GM12875 (cell line): ENCODE measurements at regions not wholly inside any gene's neighbourhood (a gene's known extent, or its start where the extent isn't known, plus 50 kb on each side); places are given as distances from the start of the nearest gene placed in this dataset.

Experiments used
- H3K4me3 ChIP-seq: one replicate; pipeline ENCODE4 v1.5.1; 2011; ENCODE audit warnings: low read depth, low read length, control low read depth
- TF ChIP-seq, protein P1 (sequence below): IDR thresholded peaks from 2 replicates; pipeline ENCODE4 v1.5.1; 2011; ENCODE audit warnings: low read depth, mild to moderate bottlenecking, control low read depth, inconsistent platforms, low read length, moderate library complexity, borderline replicate concordance; ENCODE audit not compliant: insufficient read depth

- H3K4me3 ChIP-seq = peak overlapping the region; percentile 41
- TF ChIP-seq, protein P1, sequence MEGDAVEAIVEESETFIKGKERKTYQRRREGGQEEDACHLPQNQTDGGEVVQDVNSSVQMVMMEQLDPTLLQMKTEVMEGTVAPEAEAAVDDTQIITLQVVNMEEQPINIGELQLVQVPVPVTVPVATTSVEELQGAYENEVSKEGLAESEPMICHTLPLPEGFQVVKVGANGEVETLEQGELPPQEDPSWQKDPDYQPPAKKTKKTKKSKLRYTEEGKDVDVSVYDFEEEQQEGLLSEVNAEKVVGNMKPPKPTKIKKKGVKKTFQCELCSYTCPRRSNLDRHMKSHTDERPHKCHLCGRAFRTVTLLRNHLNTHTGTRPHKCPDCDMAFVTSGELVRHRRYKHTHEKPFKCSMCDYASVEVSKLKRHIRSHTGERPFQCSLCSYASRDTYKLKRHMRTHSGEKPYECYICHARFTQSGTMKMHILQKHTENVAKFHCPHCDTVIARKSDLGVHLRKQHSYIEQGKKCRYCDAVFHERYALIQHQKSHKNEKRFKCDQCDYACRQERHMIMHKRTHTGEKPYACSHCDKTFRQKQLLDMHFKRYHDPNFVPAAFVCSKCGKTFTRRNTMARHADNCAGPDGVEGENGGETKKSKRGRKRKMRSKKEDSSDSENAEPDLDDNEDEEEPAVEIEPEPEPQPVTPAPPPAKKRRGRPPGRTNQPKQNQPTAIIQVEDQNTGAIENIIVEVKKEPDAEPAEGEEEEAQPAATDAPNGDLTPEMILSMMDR = no peak
These were observed 202.0 kb upstream of the NR3C1 start for GRCh38 chr5:143605403-143606005.

- no peak overlapping the region for H3K4me3 ChIP-seq
- TF ChIP-seq, protein P1 = no peak
These were observed 198.4 kb upstream of the NR3C1 start for GRCh38 chr5:143601917-143602333.

- no peak overlapping the region for H3K4me3 ChIP-seq
- TF ChIP-seq, protein P1 = no peak
These were observed 197.9 kb upstream of the NR3C1 start for GRCh38 chr5:143601357-143601756.

- no peak overlapping the region for H3K4me3 ChIP-seq
- TF ChIP-seq, protein P1 = no peak
These were observed 197.1 kb upstream of the NR3C1 start for GRCh38 chr5:143600396-143601075.

GRCh38 chr5:143599474-143599873 is 196.0 kb upstream of the NR3C1 start:
- TF ChIP-seq, protein P1 = no peak
- no peak overlapping the region for H3K4me3 ChIP-seq

DNA sequence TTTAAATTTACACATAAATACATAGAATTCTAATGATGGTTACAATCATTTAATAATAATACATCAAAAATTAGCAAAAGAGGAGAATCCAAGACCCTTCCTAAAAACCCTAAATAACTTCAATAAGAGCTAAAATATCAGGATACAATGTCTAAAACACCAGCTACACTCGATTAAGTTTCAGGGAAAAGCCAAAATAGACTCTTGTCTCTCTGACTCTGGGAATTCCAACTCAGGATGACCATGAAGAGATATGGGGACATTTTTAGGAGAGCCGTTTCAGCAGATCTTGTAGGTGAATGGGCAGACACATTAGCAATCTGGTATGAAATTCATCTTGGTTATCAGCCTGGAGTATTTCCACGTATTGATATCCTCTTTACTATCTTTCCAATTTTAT is 193.3 kb upstream of the NR3C1 start:
- no peak overlapping the region for H3K4me3 ChIP-seq
- TF ChIP-seq, protein P1 = no peak
